PC-9 (cell line): ENCODE measurements at regions not wholly inside any gene's neighbourhood (a gene's known extent, or its start where the extent isn't known, plus 50 kb on each side); places are given as distances from the start of the nearest gene placed in this dataset.

Experiments
- CTCF ChIP-seq: fragments of 200-600 bp; sonication (generic); conservative IDR thresholded peaks from 2 replicates; pipeline ENCODE4 v1.6.1; 2017; ENCODE audit warnings: mixed run types, antibody characterized with exemption, mild to moderate bottlenecking, moderate library complexity
- EZH2 ChIP-seq: fragments of 200-600 bp; sonication (generic); IDR thresholded peaks from 2 replicates; pipeline ENCODE4 v1.8.0; 2017; ENCODE audit warnings: antibody characterized with exemption, low read depth

- TF ChIP-seq EZH2, result no peak
- no peak for TF ChIP-seq CTCF
These were observed 78.6 kb upstream of the RAI2 start for GRCh38 chrX:17939724-17940123.
